Liver (tissue), 8 donors: ENCODE measurements at regions not wholly inside any gene's neighbourhood (a gene's known extent, or its start where the extent isn't known, plus 50 kb on each side); places are given as distances from the start of the nearest gene placed in this dataset.
A peak's percentile ranks its signal among the peaks of the same experiment; 100 is the strongest.

ENCODE experiments used
- DNase-seq: peaks from one replicate; pipeline ENCODE4 v3.0.0-alpha.2; 2017; ENCODE audit warnings: low spot score
- H3K27ac ChIP-seq, 2 donors: one replicate each; pipeline ENCODE4 v1.7.0; 2013; ENCODE audit warnings: inconsistent platforms in 2 of 2, low read length in 2 of 2, control low read depth in 1 of 2, low read depth in 1 of 2, mild to moderate bottlenecking in 1 of 2
- H3K27me3 ChIP-seq, 4 donors: one replicate each; pipeline versions ENCODE4 v1.6.1 to v1.7.0; 2013; ENCODE audit warnings: low read length in 3 of 4, inconsistent platforms in 1 of 4, mild to moderate bottlenecking in 1 of 4, moderate library complexity in 1 of 4; ENCODE audit not compliant: control insufficient read depth in 4 of 4, insufficient read depth in 4 of 4
- H3K36me3 ChIP-seq, 4 donors: one replicate each; pipeline versions ENCODE4 v1.6.1 to v1.7.0; 2013; ENCODE audit warnings: low read length in 3 of 4, mild to moderate bottlenecking in 3 of 4, low read depth in 1 of 4, moderate library complexity in 1 of 4; ENCODE audit not compliant: control insufficient read depth in 4 of 4, insufficient read depth in 3 of 4
- H3K4me1 ChIP-seq, 4 donors: one replicate each; pipeline versions ENCODE4 v1.6.1 to v1.7.0; 2013; ENCODE audit warnings: low read length in 3 of 4, mild to moderate bottlenecking in 3 of 4, moderate library complexity in 1 of 4; ENCODE audit not compliant: control insufficient read depth in 4 of 4, insufficient read depth in 4 of 4
- H3K4me3 ChIP-seq, 3 donors: one replicate each; pipeline versions ENCODE4 v1.6.1 to v1.7.0; 2013; ENCODE audit warnings: low read length in 3 of 3, control low read depth in 1 of 3, low read depth in 1 of 3, mild to moderate bottlenecking in 1 of 3
- H3K9ac ChIP-seq, 2 donors: one replicate each; pipeline ENCODE4 v1.7.0; 2013; ENCODE audit warnings: low read length in 2 of 2, mild to moderate bottlenecking in 2 of 2, moderate library complexity in 2 of 2, control low read depth in 1 of 2, low read depth in 1 of 2
- H3K9me3 ChIP-seq, 4 donors: one replicate each; pipeline versions ENCODE4 v1.6.1 to v1.7.0; 2013; ENCODE audit warnings: low read length in 3 of 4; ENCODE audit not compliant: control insufficient read depth in 4 of 4
- ATF3 ChIP-seq: IDR thresholded peaks from 2 replicates; pipeline ENCODE4 v1.6.1; 2016; ENCODE audit warnings: antibody characterized with exemption
- CTCF ChIP-seq: fragments of 150-350 bp; IDR thresholded peaks from 2 replicates; pipeline ENCODE4 v1.5.1; 2017; ENCODE audit warnings: improper control_type of control experiment, low read depth, low read length; ENCODE audit not compliant: missing input control
- EGR1 ChIP-seq, 2 donors: IDR thresholded peaks; 2 replicates each; pipeline ENCODE4 v1.6.1; 2016 to 2018; ENCODE audit warnings: antibody characterized with exemption in 2 of 2, low read depth in 2 of 2
- FOXA1 ChIP-seq: IDR thresholded peaks from 2 replicates; pipeline ENCODE4 v1.6.1; 2016; ENCODE audit warnings: antibody characterized with exemption
- FOXA2 ChIP-seq: IDR thresholded peaks from 2 replicates; pipeline ENCODE4 v1.6.1; 2016; ENCODE audit warnings: antibody characterized with exemption
- GABPA ChIP-seq, 2 donors: IDR thresholded peaks in 1 of 2; conservative IDR thresholded peaks in 1 of 2; 2 replicates each; pipeline ENCODE4 v1.6.1; 2016; ENCODE audit warnings: antibody characterized with exemption in 2 of 2, mild to moderate bottlenecking in 1 of 2, moderate library complexity in 1 of 2
- HNF4A ChIP-seq, 2 donors: conservative IDR thresholded peaks; 2 replicates each; pipeline ENCODE4 v1.6.1; 2016; ENCODE audit warnings: antibody characterized with exemption in 2 of 2, mild to moderate bottlenecking in 2 of 2
- HNF4G ChIP-seq: IDR thresholded peaks from 2 replicates; pipeline ENCODE4 v1.6.1; 2016; ENCODE audit warnings: antibody characterized with exemption
- JUND ChIP-seq, 2 donors: IDR thresholded peaks; 2 replicates each; pipeline ENCODE4 v1.6.1; 2016; ENCODE audit warnings: antibody characterized with exemption in 2 of 2
- MAX ChIP-seq: IDR thresholded peaks from 2 replicates; pipeline ENCODE4 v1.6.1; 2016; ENCODE audit warnings: antibody characterized with exemption
- NR2F2 ChIP-seq: IDR thresholded peaks from 2 replicates; pipeline ENCODE4 v1.6.1; 2016; ENCODE audit warnings: antibody characterized with exemption
- RAD21 ChIP-seq, 2 donors: IDR thresholded peaks; 2 replicates each; pipeline ENCODE4 v1.6.1; 2016; ENCODE audit warnings: antibody characterized with exemption in 2 of 2, mild to moderate bottlenecking in 2 of 2
- REST ChIP-seq: IDR thresholded peaks from 2 replicates; pipeline ENCODE4 v1.6.1; 2016; ENCODE audit warnings: antibody characterized with exemption, mild to moderate bottlenecking
- RXRA ChIP-seq, 2 donors: IDR thresholded peaks; 2 replicates each; pipeline ENCODE4 v1.6.1; 2017 to 2018; ENCODE audit warnings: antibody characterized with exemption in 2 of 2, mild to moderate bottlenecking in 1 of 2
- SP1 ChIP-seq: IDR thresholded peaks from 2 replicates; pipeline ENCODE4 v1.6.1; 2018; ENCODE audit warnings: antibody characterized with exemption, mild to moderate bottlenecking
- TAF1 ChIP-seq: conservative IDR thresholded peaks from 2 replicates; pipeline ENCODE4 v1.6.1; 2016; ENCODE audit warnings: antibody characterized with exemption, mild to moderate bottlenecking
- YY1 ChIP-seq: IDR thresholded peaks from 2 replicates; pipeline ENCODE4 v1.6.1; 2016; ENCODE audit warnings: antibody characterized with exemption, mild to moderate bottlenecking
- ZBTB33 ChIP-seq: IDR thresholded peaks from 2 replicates; pipeline ENCODE4 v1.6.1; 2016; ENCODE audit warnings: antibody characterized with exemption
- WGBS: extraction: QIAGEN DNeasy Blood & Tissue Kit; methylation state at CpG from one replicate; pipeline ENCODE4 v1.1.7; 2013; 5-methylcytosine and 5-hydroxymethylcytosine counted together
- donor health status: healthy.
- donor health status: healthy.
- donor health status: healthy.
- donor health status: healthy.
- donor health status: healthy.

- H3K36me3 ChIP-seq = no peaks in the 10 kb centered on the region
- H3K4me1 ChIP-seq = no peaks in the 10 kb centered on the region
- H3K9ac ChIP-seq = no peak overlapping the region
- no peak overlapping the region for H3K27ac ChIP-seq
- H3K9me3 ChIP-seq = no peaks in the 10 kb centered on the region
- H3K27me3 ChIP-seq = no peaks in the 10 kb centered on the region
- DNase-seq = no peak
- no peak for TF ChIP-seq JUND (IDR thresholded peaks at IDR 0.05)
- TF ChIP-seq RAD21 (IDR thresholded peaks at IDR 0.05) = peak; percentile 94 to 97
- TF ChIP-seq RXRA (IDR thresholded peaks at IDR 0.05) = no peak
- TF ChIP-seq CTCF = peak; percentile 87
- 37% methylated on average over 8 of the region's 8 CpGs for WGBS
- H3K4me3 ChIP-seq = no peak overlapping the region
These were observed 71.2 kb upstream of the FOXK1 start for GRCh38 chr7:4610768-4611467.

GRCh38 chr7:4612237-4612636, 69.9 kb upstream of the FOXK1 start:
- Histone ChIP-seq H3K36me3 (no peaks in the 10 kb centered on the region), H3K27me3 (no peaks in the 10 kb centered on the region), H3K4me1 (no peaks in the 10 kb centered on the region), H3K9me3 (no peaks in the 10 kb centered on the region), H3K27ac (no peak overlapping the region), H3K4me3 (no peak overlapping the region), H3K9ac (no peak overlapping the region)
- TF ChIP-seq ZBTB33 (no peak), FOXA1 (no peak), HNF4G (no peak), RAD21 (IDR thresholded peaks at IDR 0.05) (no peak), ATF3 (no peak), YY1 (no peak), JUND (IDR thresholded peaks at IDR 0.05) (no peak), SP1 (no peak), REST (no peak), FOXA2 (no peak), TAF1 (no peak), MAX (no peak), HNF4A (conservative IDR thresholded peaks at IDR 0.05) (no peak), NR2F2 (no peak), CTCF (no peak), RXRA (IDR thresholded peaks at IDR 0.05) (no peak), EGR1 (IDR thresholded peaks at IDR 0.05; ENCODE audit: low read depth in 2 of 2) (no peak), GABPA (IDR thresholded peaks at IDR 0.05 in 1 of 2, conservative IDR thresholded peaks at IDR 0.05 in 1 of 2) (no peak)
- WGBS = 84% methylated on average over 13 of the region's 13 CpGs
- no peak for DNase-seq
